ENCODE measurements at regions not wholly inside any gene's neighbourhood (a gene's known extent, or its start where the extent isn't known, plus 50 kb on each side); places are given as distances from the start of the nearest gene placed in this dataset.

- Histone ChIP-seq H3K36me3 (ENCODE audit: control insufficient read depth in 3 of 3, insufficient read depth in 3 of 3, low read length in 3 of 3) (no peaks in the 10 kb centered on the region), H3K9me3 (ENCODE audit: control insufficient read depth in 3 of 3, low read length in 3 of 3) (no peaks in the 10 kb centered on the region), H3K27me3 (ENCODE audit: control insufficient read depth in 3 of 3, insufficient read depth in 3 of 3, low read length in 3 of 3) (no peaks in the 10 kb centered on the region), H3K9ac (ENCODE audit: low read depth in 1 of 3, low read length in 3 of 3) (no peak overlapping the region), H3K27ac (ENCODE audit: low read depth, low read length) (no peak overlapping the region), H3K4me3 (ENCODE audit: low read length in 3 of 3) (no peak overlapping the region), H3K4me1 (ENCODE audit: control insufficient read depth in 3 of 3, insufficient read depth in 3 of 3, low read length in 3 of 3) (peaks cover 34 to 60% (median 39%) of the 10 kb centered on the region in 3 donors)
Observed at GRCh38 chr5:124665035-124665434, 81.4 kb downstream of the ZNF608 start.

DNA sequence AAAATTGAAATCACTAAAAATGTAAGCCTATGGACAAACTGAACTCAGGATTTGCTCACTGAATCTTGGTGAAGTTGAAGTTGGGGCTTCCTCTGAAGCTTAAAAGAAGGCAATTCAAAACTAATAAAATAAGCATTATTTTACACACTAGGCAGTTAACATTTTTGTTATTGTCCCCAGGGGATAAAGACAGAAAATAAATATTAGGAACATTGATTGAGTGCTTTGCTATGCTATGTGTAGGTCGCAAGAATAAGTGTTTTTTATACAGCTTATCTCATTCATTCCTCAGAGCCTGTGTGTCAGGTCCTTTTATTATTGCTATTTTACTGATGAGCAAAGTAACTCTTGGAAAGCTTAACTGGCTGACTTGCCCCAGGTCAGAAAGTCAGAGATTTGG is 82.2 kb downstream of the ZNF608 start:
- Histone ChIP-seq H3K27me3 (ENCODE audit: control insufficient read depth in 3 of 3, insufficient read depth in 3 of 3, low read length in 3 of 3) (no peaks in the 10 kb centered on the region), H3K9me3 (ENCODE audit: control insufficient read depth in 3 of 3, low read length in 3 of 3) (no peaks in the 10 kb centered on the region), H3K4me3 (ENCODE audit: low read length in 3 of 3) (no peak overlapping the region), H3K4me1 (ENCODE audit: control insufficient read depth in 3 of 3, insufficient read depth in 3 of 3, low read length in 3 of 3) (peaks cover 38 to 65% (median 42%) of the 10 kb centered on the region in 3 donors), H3K9ac (ENCODE audit: low read depth in 1 of 3, low read length in 3 of 3) (no peak overlapping the region), H3K27ac (ENCODE audit: low read depth, low read length) (no peak overlapping the region), H3K36me3 (ENCODE audit: control insufficient read depth in 3 of 3, insufficient read depth in 3 of 3, low read length in 3 of 3) (no peaks in the 10 kb centered on the region)

DNA sequence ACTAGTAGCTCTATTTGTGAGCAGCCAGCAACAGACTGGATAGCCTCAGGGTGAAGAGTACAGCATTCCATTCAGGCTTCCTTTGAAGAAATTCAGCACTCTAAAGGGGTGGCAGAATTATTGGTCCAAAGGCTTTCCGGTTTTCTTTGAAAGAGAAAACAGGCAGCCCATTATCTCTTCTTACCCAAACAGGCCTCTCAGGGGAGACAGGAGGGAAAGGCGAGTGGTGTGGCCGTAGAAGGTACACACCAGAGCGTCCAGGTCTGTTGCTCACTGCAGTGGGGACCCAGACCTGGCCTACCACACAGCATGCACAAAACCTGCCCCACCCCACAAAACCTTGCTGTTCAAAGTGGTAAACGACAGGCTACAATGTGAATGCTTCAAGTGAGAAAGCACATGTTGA is 83.3 kb downstream of the ZNF608 start:
- Histone ChIP-seq H3K27ac (ENCODE audit: low read depth, low read length) (no peak overlapping the region), H3K9me3 (ENCODE audit: control insufficient read depth in 3 of 3, low read length in 3 of 3) (no peaks in the 10 kb centered on the region), H3K4me1 (ENCODE audit: control insufficient read depth in 3 of 3, insufficient read depth in 3 of 3, low read length in 3 of 3) (peaks cover 38 to 62% (median 44%) of the 10 kb centered on the region in 3 donors)

DNA sequence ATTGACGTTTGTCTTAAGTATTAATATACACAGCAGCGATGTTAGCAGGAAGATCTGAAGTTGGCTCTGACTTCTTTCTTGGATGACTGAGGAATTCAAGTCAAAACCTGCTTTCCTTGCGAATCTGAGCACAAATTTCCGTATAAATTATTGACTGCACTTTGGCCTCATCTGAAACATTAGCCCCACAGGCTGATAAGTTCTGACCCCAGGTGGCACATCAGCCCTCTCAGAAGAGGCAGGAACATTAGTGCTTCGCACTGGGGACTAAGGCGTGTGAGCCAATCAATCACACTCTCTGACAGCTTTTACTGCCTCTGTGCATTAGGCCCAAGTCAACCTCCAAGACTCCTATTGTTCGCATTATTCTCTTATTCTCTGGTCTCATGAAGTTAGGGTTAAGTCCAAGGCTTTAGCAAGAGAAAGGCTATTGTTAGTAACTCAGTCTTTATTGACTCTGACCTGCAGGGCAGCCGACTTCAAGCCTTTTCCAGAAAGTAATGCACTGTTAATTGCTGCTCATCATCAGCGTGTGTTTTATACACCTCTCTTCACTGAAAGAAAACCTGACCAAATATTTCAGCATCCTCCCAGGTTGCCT is 84.2 kb downstream of the ZNF608 start:
- H3K9ac ChIP-seq (ENCODE audit: low read depth in 1 of 3, low read length in 3 of 3): peak overlapping the region in 2 of 3 donors; percentile 17 to 35
- peaks cover 37 to 58% (median 44%) of the 10 kb centered on the region in 3 donors for H3K4me1 ChIP-seq (ENCODE audit: control insufficient read depth in 3 of 3, insufficient read depth in 3 of 3, low read length in 3 of 3)
- H3K36me3 ChIP-seq (ENCODE audit: control insufficient read depth in 3 of 3, insufficient read depth in 3 of 3, low read length in 3 of 3): no peaks in the 10 kb centered on the region
- H3K27me3 ChIP-seq (ENCODE audit: control insufficient read depth in 3 of 3, insufficient read depth in 3 of 3, low read length in 3 of 3): no peaks in the 10 kb centered on the region
- H3K9me3 ChIP-seq (ENCODE audit: control insufficient read depth in 3 of 3, low read length in 3 of 3): no peaks in the 10 kb centered on the region
- no peak overlapping the region for H3K27ac ChIP-seq (ENCODE audit: low read depth, low read length)
- no peak overlapping the region for H3K4me3 ChIP-seq (ENCODE audit: low read length in 3 of 3)

More for the DNA sequence above, 83.3 kb downstream of the ZNF608 start:
- H3K9ac ChIP-seq (ENCODE audit: low read depth in 1 of 3, low read length in 3 of 3): no peak overlapping the region
- H3K4me3 ChIP-seq (ENCODE audit: low read length in 3 of 3): no peak overlapping the region
- no peaks in the 10 kb centered on the region for H3K27me3 ChIP-seq (ENCODE audit: control insufficient read depth in 3 of 3, insufficient read depth in 3 of 3, low read length in 3 of 3)
- H3K36me3 ChIP-seq (ENCODE audit: control insufficient read depth in 3 of 3, insufficient read depth in 3 of 3, low read length in 3 of 3): no peaks in the 10 kb centered on the region

- Histone ChIP-seq H3K27me3 (ENCODE audit: control insufficient read depth in 3 of 3, insufficient read depth in 3 of 3, low read length in 3 of 3) (no peaks in the 10 kb centered on the region), H3K27ac (ENCODE audit: low read depth, low read length) (no peak overlapping the region), H3K4me3 (ENCODE audit: low read length in 3 of 3) (peak overlapping the region in 1 of 3 donors; percentile 7), H3K4me1 (ENCODE audit: control insufficient read depth in 3 of 3, insufficient read depth in 3 of 3, low read length in 3 of 3) (peaks cover 36 to 60% (median 48%) of the 10 kb centered on the region in 3 donors), H3K9me3 (ENCODE audit: control insufficient read depth in 3 of 3, low read length in 3 of 3) (no peaks in the 10 kb centered on the region), H3K36me3 (ENCODE audit: control insufficient read depth in 3 of 3, insufficient read depth in 3 of 3, low read length in 3 of 3) (no peaks in the 10 kb centered on the region), H3K9ac (ENCODE audit: low read depth in 1 of 3, low read length in 3 of 3) (peak overlapping the region in 1 of 3 donors; percentile 35)
Observed at GRCh38 chr5:124661317-124662141, 84.9 kb downstream of the ZNF608 start.

DNA sequence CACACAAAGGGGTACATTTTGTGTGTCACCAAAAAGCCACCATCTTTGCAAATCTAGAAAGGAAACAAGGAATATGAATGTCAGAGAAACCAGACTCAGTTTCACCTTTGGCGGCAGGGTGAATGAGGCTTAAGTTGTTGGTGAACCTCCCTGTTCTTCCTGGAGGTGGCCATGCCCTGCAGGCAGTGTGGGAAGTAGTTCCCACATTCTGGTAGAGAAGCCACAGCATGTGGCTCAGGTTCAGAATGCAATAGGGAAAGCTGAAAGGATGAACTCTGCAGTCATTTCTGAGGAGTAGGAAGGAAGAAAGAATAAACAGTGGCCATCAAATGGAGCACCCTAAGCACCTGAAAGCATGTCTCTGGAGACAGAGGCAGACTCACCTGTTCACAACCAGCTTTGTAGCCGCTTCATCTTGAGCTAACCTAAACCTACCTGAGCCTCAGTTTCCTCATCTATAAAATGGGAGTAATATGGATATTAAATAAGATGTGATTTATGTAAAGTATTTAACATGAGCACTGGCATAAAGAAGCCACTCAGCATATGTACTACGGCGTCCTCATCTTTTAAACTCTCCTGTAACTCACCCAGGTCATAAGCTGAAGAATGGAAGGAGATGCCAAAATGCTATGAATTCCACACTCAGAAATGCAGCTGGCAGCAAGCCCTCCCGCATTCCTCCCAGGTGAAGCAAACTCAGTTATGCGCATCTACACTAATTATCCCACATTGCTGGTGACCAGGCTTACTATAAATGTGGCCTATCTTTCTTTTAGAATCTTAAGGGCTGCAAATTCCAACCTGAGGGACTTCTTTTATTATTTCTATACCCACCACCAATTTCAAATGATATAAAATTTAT is 86.0 kb downstream of the ZNF608 start:
- Histone ChIP-seq H3K9me3 (ENCODE audit: control insufficient read depth in 3 of 3, low read length in 3 of 3) (no peaks in the 10 kb centered on the region), H3K4me1 (ENCODE audit: control insufficient read depth in 3 of 3, insufficient read depth in 3 of 3, low read length in 3 of 3) (peaks cover 43 to 62% (median 54%) of the 10 kb centered on the region in 3 donors), H3K27me3 (ENCODE audit: control insufficient read depth in 3 of 3, insufficient read depth in 3 of 3, low read length in 3 of 3) (no peaks in the 10 kb centered on the region), H3K4me3 (ENCODE audit: low read length in 3 of 3) (no peak overlapping the region), H3K9ac (ENCODE audit: low read depth in 1 of 3, low read length in 3 of 3) (no peak overlapping the region), H3K36me3 (ENCODE audit: control insufficient read depth in 3 of 3, insufficient read depth in 3 of 3, low read length in 3 of 3) (no peaks in the 10 kb centered on the region), H3K27ac (ENCODE audit: low read depth, low read length) (no peak overlapping the region)

- no peak overlapping the region for H3K27ac ChIP-seq (ENCODE audit: low read depth, low read length)
- no peaks in the 10 kb centered on the region for H3K36me3 ChIP-seq (ENCODE audit: control insufficient read depth in 3 of 3, insufficient read depth in 3 of 3, low read length in 3 of 3)
- H3K9me3 ChIP-seq (ENCODE audit: control insufficient read depth in 3 of 3, low read length in 3 of 3): no peaks in the 10 kb centered on the region
- peak overlapping the region in 1 of 3 donors; percentile 51 for H3K9ac ChIP-seq (ENCODE audit: low read depth in 1 of 3, low read length in 3 of 3)
- no peaks in the 10 kb centered on the region for H3K27me3 ChIP-seq (ENCODE audit: control insufficient read depth in 3 of 3, insufficient read depth in 3 of 3, low read length in 3 of 3)
- peaks cover 48 to 66% (median 61%) of the 10 kb centered on the region in 3 donors for H3K4me1 ChIP-seq (ENCODE audit: control insufficient read depth in 3 of 3, insufficient read depth in 3 of 3, low read length in 3 of 3)
- H3K4me3 ChIP-seq (ENCODE audit: low read length in 3 of 3): no peak overlapping the region
Observed at GRCh38 chr5:124659798-124660197, 86.6 kb downstream of the ZNF608 start.

DNA sequence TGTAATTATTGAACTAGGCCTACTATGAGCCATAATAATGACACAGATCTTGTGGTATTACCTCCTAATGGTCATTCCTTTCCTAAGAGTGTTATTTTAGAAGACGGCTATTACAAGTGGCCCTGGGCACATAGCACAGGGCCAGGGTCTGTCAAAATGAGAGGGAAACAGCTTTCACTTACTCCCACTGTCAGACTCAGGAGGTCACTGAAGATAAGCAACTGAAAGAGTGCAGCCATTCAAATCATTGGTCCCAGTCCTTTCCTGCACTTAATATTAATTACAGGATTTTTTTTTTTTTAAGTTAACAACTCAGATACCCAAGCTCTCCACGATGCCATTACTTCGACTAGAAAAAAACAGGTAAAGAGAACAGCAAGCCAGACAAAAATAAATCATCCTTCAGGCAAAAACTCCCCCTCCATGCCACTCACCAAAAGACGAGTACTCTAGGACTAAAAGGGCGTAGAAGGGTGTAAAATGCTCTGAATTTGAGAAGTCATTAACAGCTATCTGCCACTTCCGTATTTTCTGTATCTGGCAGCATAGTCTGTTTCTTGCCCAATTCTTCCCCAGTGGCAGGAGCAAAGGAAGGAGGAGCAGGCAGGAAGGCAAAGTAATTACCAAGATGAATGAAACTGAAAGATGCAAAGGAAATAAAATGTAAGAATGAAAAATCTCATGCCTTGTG is 87.4 kb downstream of the ZNF608 start:
- Histone ChIP-seq H3K27ac (ENCODE audit: low read depth, low read length) (no peak overlapping the region), H3K4me3 (ENCODE audit: low read length in 3 of 3) (no peak overlapping the region), H3K9me3 (ENCODE audit: control insufficient read depth in 3 of 3, low read length in 3 of 3) (no peaks in the 10 kb centered on the region), H3K36me3 (ENCODE audit: control insufficient read depth in 3 of 3, insufficient read depth in 3 of 3, low read length in 3 of 3) (no peaks in the 10 kb centered on the region), H3K4me1 (ENCODE audit: control insufficient read depth in 3 of 3, insufficient read depth in 3 of 3, low read length in 3 of 3) (peaks cover 54 to 65% (median 64%) of the 10 kb centered on the region in 3 donors), H3K27me3 (ENCODE audit: control insufficient read depth in 3 of 3, insufficient read depth in 3 of 3, low read length in 3 of 3) (no peaks in the 10 kb centered on the region), H3K9ac (ENCODE audit: low read depth in 1 of 3, low read length in 3 of 3) (no peak overlapping the region)

DNA sequence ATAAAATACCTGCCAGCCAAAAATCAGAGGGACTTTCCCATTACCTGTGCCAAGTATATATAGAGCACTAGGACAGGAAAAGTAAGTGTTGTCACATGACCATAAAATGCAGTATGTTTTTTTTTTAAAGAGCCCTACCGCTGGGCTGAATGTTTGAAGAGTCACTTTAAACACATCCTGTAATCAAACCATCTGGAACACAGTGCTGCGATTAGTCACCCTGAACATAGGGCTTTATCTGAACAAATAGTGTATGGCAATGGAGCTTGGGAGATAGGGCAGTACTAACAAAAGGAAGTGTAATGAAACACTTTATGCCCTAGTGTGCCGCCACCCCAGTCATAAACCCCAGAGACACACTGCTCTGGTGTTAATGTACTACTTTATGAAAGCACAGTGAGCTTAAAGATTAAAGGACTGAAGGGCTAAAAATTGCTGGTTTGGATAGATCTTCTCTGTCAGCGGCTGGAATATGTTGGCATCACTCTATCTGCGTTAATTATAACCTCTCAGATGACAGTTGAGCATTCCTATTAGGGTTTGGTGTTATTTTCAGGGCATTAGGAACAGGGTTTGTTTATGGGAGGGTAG is 90.4 kb downstream of the ZNF608 start:
- no peaks in the 10 kb centered on the region for H3K27me3 ChIP-seq (ENCODE audit: control insufficient read depth in 3 of 3, insufficient read depth in 3 of 3, low read length in 3 of 3)
- no peaks in the 10 kb centered on the region for H3K36me3 ChIP-seq (ENCODE audit: control insufficient read depth in 3 of 3, insufficient read depth in 3 of 3, low read length in 3 of 3)
- H3K9ac ChIP-seq (ENCODE audit: low read depth in 1 of 3, low read length in 3 of 3): peak overlapping the region; percentile 26 to 71 (median 62)
- peak overlapping the region; percentile 73 for H3K27ac ChIP-seq (ENCODE audit: low read depth, low read length)
- peak overlapping the region; percentile 36 to 38 (median 37) for H3K4me3 ChIP-seq (ENCODE audit: low read length in 3 of 3)
- H3K9me3 ChIP-seq (ENCODE audit: control insufficient read depth in 3 of 3, low read length in 3 of 3): no peaks in the 10 kb centered on the region
- peaks cover 42 to 55% (median 50%) of the 10 kb centered on the region in 3 donors for H3K4me1 ChIP-seq (ENCODE audit: control insufficient read depth in 3 of 3, insufficient read depth in 3 of 3, low read length in 3 of 3)
